T-helper 1 cell treated with Interleukin-12 subunit alpha and Interleukin-12 subunit beta and Interleukin-4 antibody, amounts not matched to agents 30 μg/mL and 1 μg/mL, for 36 hours (primary cell): ENCODE measurements at regions not wholly inside any gene's neighbourhood (a gene's known extent, or its start where the extent isn't known, plus 50 kb on each side); places are given as distances from the start of the nearest gene placed in this dataset.
"Not testable (repeated sequence)": the region's sequence is repeated elsewhere in the genome, so short reads cannot be mapped to it uniquely, and the experiment has no call there.

Source experiments
- H3K27ac Mint-ChIP-seq: one replicate; pipeline ENCODE4 v1.8.0; 2021; ENCODE audit warnings: mild to moderate bottlenecking, mixed read lengths
- H3K27me3 Mint-ChIP-seq: one replicate; pipeline ENCODE4 v1.8.0; 2021; ENCODE audit warnings: low read depth, mixed read lengths
- H3K36me3 Mint-ChIP-seq: one replicate; pipeline ENCODE4 v1.8.0; 2021; ENCODE audit warnings: low read depth, mixed read lengths
- H3K4me1 Mint-ChIP-seq: one replicate; pipeline ENCODE4 v1.8.0; 2021; ENCODE audit warnings: low read depth, mixed read lengths
- H3K4me3 Mint-ChIP-seq: one replicate; pipeline ENCODE4 v1.8.0; 2021; ENCODE audit warnings: mild to moderate bottlenecking, moderate library complexity, mixed read lengths
- H3K9me3 Mint-ChIP-seq: one replicate; pipeline ENCODE4 v1.8.0; 2021; ENCODE audit warnings: mixed read lengths

DNA sequence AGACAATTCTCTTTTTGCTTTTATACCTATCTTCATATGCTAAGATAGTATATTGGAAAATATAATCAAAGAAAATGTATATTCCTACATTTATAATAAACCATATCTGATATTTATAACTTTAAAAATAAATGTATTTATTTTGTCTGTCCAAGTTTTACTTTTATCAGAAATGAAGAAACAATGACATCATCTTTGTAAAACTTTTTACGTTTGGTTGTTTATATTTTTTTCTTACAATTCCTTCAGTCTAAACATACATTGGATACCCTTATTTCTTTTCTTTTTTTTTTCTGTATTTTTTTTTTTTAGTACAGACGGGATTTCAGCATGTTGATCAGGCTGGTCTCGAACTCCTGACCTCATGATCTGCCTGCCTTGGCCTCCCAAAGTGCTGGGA lies 1577.0 kb upstream of the SLC39A10 start:
- H3K9me3 Mint-ChIP-seq, result no peaks in the 10 kb centered on the region
- no peak overlapping the region for H3K27ac Mint-ChIP-seq
- H3K4me1 Mint-ChIP-seq, result no peaks in the 10 kb centered on the region
- no peaks in the 10 kb centered on the region for H3K27me3 Mint-ChIP-seq
- H3K36me3 Mint-ChIP-seq, result no peaks in the 10 kb centered on the region
- H3K4me3 Mint-ChIP-seq, result no peak overlapping the region

GRCh38 chr2:194077366-194077765 lies 1579.7 kb upstream of the SLC39A10 start:
- Mint-ChIP-seq H3K36me3 (no peaks in the 10 kb centered on the region), H3K4me3 (no peak overlapping the region), H3K27me3 (no peaks in the 10 kb centered on the region), H3K27ac (no peak overlapping the region), H3K4me1 (no peaks in the 10 kb centered on the region), H3K9me3 (no peaks in the 10 kb centered on the region)

DNA sequence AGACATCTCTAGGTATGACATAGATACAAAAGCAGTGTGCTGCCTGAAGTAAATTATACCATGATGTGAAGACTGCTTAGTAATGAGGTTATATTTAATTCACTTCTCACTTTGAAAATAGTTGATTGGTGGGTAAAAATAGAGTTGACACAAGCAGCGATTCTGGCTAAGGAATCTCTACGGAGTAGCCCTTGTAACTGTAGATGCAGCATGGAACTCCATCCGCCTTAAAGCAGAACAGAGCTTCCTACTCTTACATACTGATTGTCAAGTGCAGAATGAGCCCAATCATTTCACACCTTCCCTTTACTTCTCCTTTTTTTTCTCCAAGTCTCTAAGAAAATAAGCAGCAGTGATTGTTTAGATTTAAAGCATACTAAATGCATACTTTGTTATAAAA lies 1594.6 kb upstream of the SLC39A10 start:
- Mint-ChIP-seq H3K9me3 (no peaks in the 10 kb centered on the region), H3K27ac (no peak overlapping the region), H3K4me3 (no peak overlapping the region), H3K36me3 (no peaks in the 10 kb centered on the region), H3K4me1 (no peaks in the 10 kb centered on the region), H3K27me3 (no peaks in the 10 kb centered on the region)

- H3K4me3 Mint-ChIP-seq, result no peak overlapping the region
- no peaks in the 10 kb centered on the region for H3K27me3 Mint-ChIP-seq
- H3K9me3 Mint-ChIP-seq, result no peaks in the 10 kb centered on the region
- H3K27ac Mint-ChIP-seq, result no peak overlapping the region
- H3K4me1 Mint-ChIP-seq, result no peaks in the 10 kb centered on the region
- no peaks in the 10 kb centered on the region for H3K36me3 Mint-ChIP-seq
Observed at GRCh38 chr2:194060269-194060668, 1596.8 kb upstream of the SLC39A10 start.

- Mint-ChIP-seq H3K27me3 (no peaks in the 10 kb centered on the region), H3K4me1 (no peaks in the 10 kb centered on the region), H3K36me3 (no peaks in the 10 kb centered on the region), H3K27ac (no peak overlapping the region), H3K9me3 (no peaks in the 10 kb centered on the region), H3K4me3 (no peak overlapping the region)
Observed at GRCh38 chr2:194054313-194054712, 1602.7 kb upstream of the SLC39A10 start.

GRCh38 chr2:194044321-194044720 lies 1612.7 kb upstream of the SLC39A10 start:
- no peak overlapping the region for H3K4me3 Mint-ChIP-seq
- no peaks in the 10 kb centered on the region for H3K36me3 Mint-ChIP-seq
- H3K27me3 Mint-ChIP-seq, result no peaks in the 10 kb centered on the region
- no peaks in the 10 kb centered on the region for H3K4me1 Mint-ChIP-seq
- H3K27ac Mint-ChIP-seq, result no peak overlapping the region
- no peaks in the 10 kb centered on the region for H3K9me3 Mint-ChIP-seq

GRCh38 chr2:194021130-194021529 lies 1635.9 kb upstream of the SLC39A10 start:
- H3K36me3 Mint-ChIP-seq, H3K4me1 Mint-ChIP-seq, H3K27ac Mint-ChIP-seq, H3K9me3 Mint-ChIP-seq, H3K4me3 Mint-ChIP-seq, H3K27me3 Mint-ChIP-seq: not testable (repeated sequence)

DNA sequence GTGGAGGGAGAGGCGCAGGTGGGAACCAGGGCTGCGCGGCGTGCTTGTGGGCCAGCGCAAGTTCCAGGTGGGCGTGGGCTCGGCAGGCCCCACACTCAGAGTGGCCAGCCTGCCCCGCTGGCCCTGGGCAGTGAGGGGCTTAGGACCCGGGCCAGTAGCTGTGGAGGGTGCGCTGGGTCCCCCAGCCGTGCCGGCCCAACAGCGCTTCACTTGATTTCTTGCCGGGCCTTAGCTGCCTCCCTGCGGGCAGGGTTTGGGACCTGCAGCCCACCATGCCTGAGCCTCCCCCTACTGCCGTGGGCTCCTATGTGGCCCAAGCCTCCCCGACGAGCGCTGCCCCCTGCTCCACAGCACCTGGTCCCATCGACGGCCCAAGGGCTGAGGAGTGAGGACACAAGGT lies 1636.9 kb upstream of the SLC39A10 start:
- Mint-ChIP-seq H3K27ac (no peak overlapping the region), H3K4me3 (no peak overlapping the region), H3K4me1 (no peaks in the 10 kb centered on the region), H3K36me3 (no peaks in the 10 kb centered on the region), H3K9me3 (no peaks in the 10 kb centered on the region), H3K27me3 (no peaks in the 10 kb centered on the region)

- Mint-ChIP-seq H3K4me3 (no peak overlapping the region), H3K27ac (no peak overlapping the region), H3K4me1 (no peaks in the 10 kb centered on the region)
Observed at GRCh38 chr2:194015751-194016150, 1641.3 kb upstream of the SLC39A10 start.

GRCh38 chr2:194014639-194015038 lies 1642.4 kb upstream of the SLC39A10 start:
- no peaks in the 10 kb centered on the region for H3K36me3 Mint-ChIP-seq
- no peaks in the 10 kb centered on the region for H3K4me1 Mint-ChIP-seq
- H3K27me3 Mint-ChIP-seq, result no peaks in the 10 kb centered on the region
- no peak overlapping the region for H3K4me3 Mint-ChIP-seq
- H3K9me3 Mint-ChIP-seq, result no peaks in the 10 kb centered on the region
- H3K27ac Mint-ChIP-seq, result no peak overlapping the region

More at GRCh38 chr2:194015751-194016150, 1641.3 kb upstream of the SLC39A10 start:
- Mint-ChIP-seq H3K36me3 (no peaks in the 10 kb centered on the region), H3K27me3 (no peaks in the 10 kb centered on the region), H3K9me3 (no peaks in the 10 kb centered on the region)

- Mint-ChIP-seq H3K27ac (no peak overlapping the region), H3K9me3 (peaks cover 4% of the 10 kb centered on the region), H3K36me3 (no peaks in the 10 kb centered on the region), H3K4me1 (no peaks in the 10 kb centered on the region), H3K27me3 (no peaks in the 10 kb centered on the region), H3K4me3 (no peak overlapping the region)
Observed at GRCh38 chr2:194004590-194005206, 1652.3 kb upstream of the SLC39A10 start.

DNA sequence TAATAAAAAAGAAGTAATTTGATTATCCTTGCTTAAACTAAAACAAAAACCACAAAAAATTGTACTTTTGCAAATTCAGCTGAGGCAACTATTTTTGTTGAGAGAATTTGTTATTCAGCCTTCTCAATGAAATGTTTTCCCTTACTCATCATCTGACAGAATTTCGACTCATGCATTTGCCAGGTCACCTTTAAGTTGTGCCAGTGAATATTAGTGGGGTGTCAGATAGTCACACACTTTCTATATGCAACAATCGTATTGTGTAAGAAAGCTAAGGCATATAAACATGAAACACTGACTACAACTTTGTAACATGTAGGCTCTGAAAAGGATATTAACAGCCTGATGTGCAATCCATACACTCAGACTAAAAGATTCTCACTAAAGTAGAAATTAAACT lies 1653.1 kb upstream of the SLC39A10 start:
- Mint-ChIP-seq H3K27ac (no peak overlapping the region), H3K9me3 (peaks cover 4% of the 10 kb centered on the region), H3K36me3 (no peaks in the 10 kb centered on the region), H3K4me1 (no peaks in the 10 kb centered on the region), H3K4me3 (no peak overlapping the region), H3K27me3 (no peaks in the 10 kb centered on the region)

- no peaks in the 10 kb centered on the region for H3K27me3 Mint-ChIP-seq
- H3K27ac Mint-ChIP-seq, result no peak overlapping the region
- H3K9me3 Mint-ChIP-seq, result no peaks in the 10 kb centered on the region
- no peaks in the 10 kb centered on the region for H3K4me1 Mint-ChIP-seq
- H3K36me3 Mint-ChIP-seq, result no peaks in the 10 kb centered on the region
- H3K4me3 Mint-ChIP-seq, result no peak overlapping the region
Observed at GRCh38 chr2:194002699-194003368, 1654.2 kb upstream of the SLC39A10 start.

- no peaks in the 10 kb centered on the region for H3K9me3 Mint-ChIP-seq
- H3K36me3 Mint-ChIP-seq, result no peaks in the 10 kb centered on the region
- no peaks in the 10 kb centered on the region for H3K4me1 Mint-ChIP-seq
- H3K27me3 Mint-ChIP-seq, result no peaks in the 10 kb centered on the region
- H3K4me3 Mint-ChIP-seq, result no peak overlapping the region
- no peak overlapping the region for H3K27ac Mint-ChIP-seq
Observed at GRCh38 chr2:193990868-193991267, 1666.2 kb upstream of the SLC39A10 start.

- H3K4me1 Mint-ChIP-seq, result no peaks in the 10 kb centered on the region
Observed at GRCh38 chr2:193989645-193990044, 1667.4 kb upstream of the SLC39A10 start.

More at GRCh38 chr2:193989645-193990044, 1667.4 kb upstream of the SLC39A10 start:
- no peak overlapping the region for H3K27ac Mint-ChIP-seq
- H3K4me3 Mint-ChIP-seq, result no peak overlapping the region
- H3K9me3 Mint-ChIP-seq, result no peaks in the 10 kb centered on the region
- H3K27me3 Mint-ChIP-seq, result no peaks in the 10 kb centered on the region
- H3K36me3 Mint-ChIP-seq, result no peaks in the 10 kb centered on the region
